ENCODE measurements at regions not wholly inside any gene's neighbourhood (a gene's known extent, or its start where the extent isn't known, plus 50 kb on each side); places are given as distances from the start of the nearest gene placed in this dataset.

DNA sequence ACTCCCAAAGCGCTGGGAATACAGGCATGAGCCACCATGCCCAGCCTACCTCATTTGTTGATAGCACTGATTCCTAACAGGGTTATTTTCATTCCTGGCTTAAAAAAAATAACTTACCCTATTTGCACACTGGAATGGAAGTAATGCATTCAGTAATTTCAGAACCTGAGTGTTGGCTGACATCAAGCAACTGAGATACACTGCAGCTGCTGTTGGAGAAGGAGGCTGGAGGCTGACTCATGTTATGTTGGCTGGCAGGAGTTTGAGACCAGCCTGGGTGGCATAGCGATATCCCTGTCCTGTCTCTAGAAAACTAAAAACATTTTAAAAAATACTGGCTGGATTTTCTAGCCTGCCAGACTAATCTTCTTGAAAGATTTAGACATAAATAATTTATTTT is 385.1 kb upstream of the MEX3C start:
- Histone ChIP-seq H2AFZ (replicated peaks) (no peak overlapping the region), H3K4me3 (no peak overlapping the region), H3K9ac (no peak overlapping the region), H3K9me3 (ENCODE audit: low read depth) (no peaks in the 10 kb centered on the region), H3K4me1 (peaks cover 4% of the 10 kb centered on the region), H4K20me1 (ENCODE audit: low read depth) (no peaks in the 10 kb centered on the region), H3K79me2 (ENCODE audit: low read depth) (no peaks in the 10 kb centered on the region), H3K27me3 (no peaks in the 10 kb centered on the region), H3K27ac (no peak overlapping the region), H3K36me3 (no peaks in the 10 kb centered on the region), H3K4me2 (no peak overlapping the region), H3F3A (ENCODE audit: low read depth) (no peaks in the 10 kb centered on the region)
- peaks cover 3% of the 10 kb centered on the region for H3K9me3 Mint-ChIP-seq
- H3K27me3 Mint-ChIP-seq (ENCODE audit: insufficient read depth, low read depth) = peaks cover 9% of the 10 kb centered on the region
- peaks cover 15% of the 10 kb centered on the region for H3K4me1 Mint-ChIP-seq
- DNase-seq (ENCODE audit: low spot score) = no peak
- TF ChIP-seq, protein P1, sequence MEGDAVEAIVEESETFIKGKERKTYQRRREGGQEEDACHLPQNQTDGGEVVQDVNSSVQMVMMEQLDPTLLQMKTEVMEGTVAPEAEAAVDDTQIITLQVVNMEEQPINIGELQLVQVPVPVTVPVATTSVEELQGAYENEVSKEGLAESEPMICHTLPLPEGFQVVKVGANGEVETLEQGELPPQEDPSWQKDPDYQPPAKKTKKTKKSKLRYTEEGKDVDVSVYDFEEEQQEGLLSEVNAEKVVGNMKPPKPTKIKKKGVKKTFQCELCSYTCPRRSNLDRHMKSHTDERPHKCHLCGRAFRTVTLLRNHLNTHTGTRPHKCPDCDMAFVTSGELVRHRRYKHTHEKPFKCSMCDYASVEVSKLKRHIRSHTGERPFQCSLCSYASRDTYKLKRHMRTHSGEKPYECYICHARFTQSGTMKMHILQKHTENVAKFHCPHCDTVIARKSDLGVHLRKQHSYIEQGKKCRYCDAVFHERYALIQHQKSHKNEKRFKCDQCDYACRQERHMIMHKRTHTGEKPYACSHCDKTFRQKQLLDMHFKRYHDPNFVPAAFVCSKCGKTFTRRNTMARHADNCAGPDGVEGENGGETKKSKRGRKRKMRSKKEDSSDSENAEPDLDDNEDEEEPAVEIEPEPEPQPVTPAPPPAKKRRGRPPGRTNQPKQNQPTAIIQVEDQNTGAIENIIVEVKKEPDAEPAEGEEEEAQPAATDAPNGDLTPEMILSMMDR (IDR thresholded peaks at IDR 0.05) = no peak
- H3K36me3 Mint-ChIP-seq = no peaks in the 10 kb centered on the region
- no peak overlapping the region for H3K4me3 Mint-ChIP-seq
- no peak overlapping the region for H3K27ac Mint-ChIP-seq

DNA sequence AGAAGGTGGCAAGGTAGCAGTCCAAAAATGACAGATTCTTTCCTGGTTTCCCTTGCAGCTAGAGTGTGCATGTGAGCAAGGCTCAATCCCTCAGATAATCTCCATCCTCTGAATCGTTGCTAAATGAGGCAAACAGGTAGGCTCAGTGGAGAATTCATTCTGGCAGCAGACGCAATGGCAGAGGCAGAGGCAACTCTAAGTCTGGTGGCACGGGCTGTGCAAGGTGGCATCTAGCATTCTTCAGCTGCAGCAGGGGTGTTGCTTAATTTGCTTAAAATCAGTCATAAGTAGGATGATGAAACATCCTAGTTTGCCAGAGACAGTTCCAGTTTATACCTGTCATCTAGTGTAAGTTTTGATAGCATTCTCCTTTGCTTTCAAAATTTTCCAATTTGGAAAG is 391.1 kb upstream of the MEX3C start:
- H3K4me2 ChIP-seq = no peak overlapping the region
- H3K27me3 ChIP-seq = no peaks in the 10 kb centered on the region
- H3K4me1 ChIP-seq = peaks cover 4% of the 10 kb centered on the region
- Mint-ChIP-seq H3K9me3 (peaks cover 2% of the 10 kb centered on the region), H3K4me1 (no peaks in the 10 kb centered on the region), H3K4me3 (no peak overlapping the region), H3K27me3 (ENCODE audit: insufficient read depth, low read depth) (peaks cover 3% of the 10 kb centered on the region), H3K27ac (no peak overlapping the region), H3K36me3 (no peaks in the 10 kb centered on the region)
- TF ChIP-seq, protein P1 (IDR thresholded peaks at IDR 0.05) = no peak
- TF ChIP-seq EZH2 (IDR thresholded peaks at IDR 0.05) (no peak), EZH2phosphoT487 (IDR thresholded peaks at IDR 0.05) (no peak)
- H4K20me1 ChIP-seq (ENCODE audit: low read depth) = no peaks in the 10 kb centered on the region
- DNase-seq (ENCODE audit: low spot score) = no peak
- no peak overlapping the region for H3K9ac ChIP-seq
- no peak overlapping the region for H2AFZ ChIP-seq (replicated peaks)
- no peaks in the 10 kb centered on the region for H3K9me3 ChIP-seq (ENCODE audit: low read depth)
- no peaks in the 10 kb centered on the region for H3K79me2 ChIP-seq (ENCODE audit: low read depth)
- H3K4me3 ChIP-seq = no peak overlapping the region
- H3F3A ChIP-seq (ENCODE audit: low read depth) = no peaks in the 10 kb centered on the region
- H3K36me3 ChIP-seq = no peaks in the 10 kb centered on the region
- no peak overlapping the region for H3K27ac ChIP-seq

DNA sequence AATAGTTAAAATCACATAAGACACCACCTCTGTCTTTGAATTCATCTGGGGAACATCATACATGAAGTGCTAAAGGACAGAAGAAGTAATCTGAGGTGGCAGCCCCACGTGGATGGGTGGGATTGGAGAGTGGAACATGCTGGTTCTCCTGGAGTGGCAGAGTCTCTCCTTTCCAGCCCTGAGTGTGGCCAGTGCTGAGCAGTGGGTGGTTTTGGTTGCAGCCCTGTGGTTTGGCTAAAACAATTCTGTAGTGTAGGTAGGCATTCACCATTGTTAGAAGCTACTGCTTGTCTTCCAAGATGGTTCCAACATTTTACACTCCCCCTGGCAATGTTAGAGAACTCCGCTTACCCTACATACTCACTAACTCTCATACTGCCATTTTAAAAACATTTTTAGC is 396.4 kb upstream of the MEX3C start:
- H3K9me3 Mint-ChIP-seq = peaks cover 7% of the 10 kb centered on the region
- no peak for DNase-seq (ENCODE audit: low spot score)
- no peaks in the 10 kb centered on the region for H3K4me1 Mint-ChIP-seq
- Histone ChIP-seq H3K36me3 (no peaks in the 10 kb centered on the region), H3F3A (ENCODE audit: low read depth) (no peaks in the 10 kb centered on the region), H3K9me3 (ENCODE audit: low read depth) (no peaks in the 10 kb centered on the region), H2AFZ (replicated peaks) (no peak overlapping the region), H3K4me1 (no peaks in the 10 kb centered on the region), H3K79me2 (ENCODE audit: low read depth) (no peaks in the 10 kb centered on the region), H3K4me2 (no peak overlapping the region), H3K4me3 (no peak overlapping the region), H3K27me3 (no peaks in the 10 kb centered on the region), H4K20me1 (ENCODE audit: low read depth) (no peaks in the 10 kb centered on the region), H3K27ac (no peak overlapping the region), H3K9ac (no peak overlapping the region)
- H3K4me3 Mint-ChIP-seq = no peak overlapping the region
- H3K36me3 Mint-ChIP-seq = no peaks in the 10 kb centered on the region
- no peak overlapping the region for H3K27ac Mint-ChIP-seq
- TF ChIP-seq EZH2phosphoT487 (IDR thresholded peaks at IDR 0.05) = no peak
- TF ChIP-seq EZH2 (IDR thresholded peaks at IDR 0.05) = no peak
- TF ChIP-seq, protein P1 (IDR thresholded peaks at IDR 0.05) = no peak
- H3K27me3 Mint-ChIP-seq (ENCODE audit: insufficient read depth, low read depth) = no peaks in the 10 kb centered on the region

DNA sequence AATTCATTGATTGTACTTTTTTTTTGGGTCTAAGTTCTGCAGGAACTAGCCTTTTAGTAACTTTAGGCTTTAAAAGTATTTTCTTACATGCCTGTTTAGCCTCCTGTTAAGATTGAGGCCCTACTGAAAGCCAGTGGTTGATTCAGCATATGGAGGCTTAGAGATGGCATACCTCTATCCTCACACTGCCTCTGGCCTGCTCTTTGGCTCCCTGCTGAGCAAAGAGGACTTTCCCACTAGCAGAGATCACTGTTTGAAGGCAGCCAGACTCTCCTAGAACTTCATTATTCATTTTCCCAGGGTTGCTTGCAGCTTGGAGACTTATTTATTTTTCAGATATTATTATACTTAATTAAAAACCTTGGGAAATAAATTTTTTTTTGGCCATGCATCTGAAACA is 405.6 kb upstream of the MEX3C start:
- no peaks in the 10 kb centered on the region for H3K4me1 Mint-ChIP-seq
- DNase-seq (ENCODE audit: low spot score) = peak; percentile 46
- no peaks in the 10 kb centered on the region for H3K27me3 Mint-ChIP-seq (ENCODE audit: insufficient read depth, low read depth)
- Histone ChIP-seq H3K9ac (no peak overlapping the region), H3K4me1 (peaks cover 15% of the 10 kb centered on the region), H3K4me2 (peak overlapping the region; percentile 25), H3K36me3 (no peaks in the 10 kb centered on the region), H2AFZ (replicated peaks) (no peak overlapping the region), H3K79me2 (ENCODE audit: low read depth) (no peaks in the 10 kb centered on the region), H3F3A (ENCODE audit: low read depth) (peaks cover 8% of the 10 kb centered on the region), H3K27ac (no peak overlapping the region), H3K4me3 (no peak overlapping the region), H3K27me3 (no peaks in the 10 kb centered on the region), H4K20me1 (ENCODE audit: low read depth) (no peaks in the 10 kb centered on the region), H3K9me3 (ENCODE audit: low read depth) (no peaks in the 10 kb centered on the region)
- peaks cover 6% of the 10 kb centered on the region for H3K9me3 Mint-ChIP-seq
- H3K4me3 Mint-ChIP-seq = no peak overlapping the region
- TF ChIP-seq EZH2phosphoT487 (IDR thresholded peaks at IDR 0.05) (no peak), EZH2 (IDR thresholded peaks at IDR 0.05) (no peak)
- TF ChIP-seq, protein P1 (IDR thresholded peaks at IDR 0.05) = no peak
- no peak overlapping the region for H3K27ac Mint-ChIP-seq
- no peaks in the 10 kb centered on the region for H3K36me3 Mint-ChIP-seq

Data from neural progenitor cell (in vitro differentiated cells).